GM12878 (cell line): ENCODE measurements at regions not wholly inside any gene's neighbourhood (a gene's known extent, or its start where the extent isn't known, plus 50 kb on each side); places are given as distances from the start of the nearest gene placed in this dataset.
A peak's percentile ranks its signal among the peaks of the same experiment; 100 is the strongest.

Experiments
- ATAC-seq: fragments of 200-7000 bp; cut with Tn5 transposase; 3 replicates; pipeline ENCODE4 v1.9.1; 2020; ENCODE audit warnings: mild to moderate bottlenecking, moderate library complexity
- BruUV-seq: library from RNA; stranded (reverse); fragments of 400-500 nt; replicated peaks from 2 replicates; lab custom pipeline; 2021; lab: Mats Ljungman, UMichigan
- CTCF ChIA-PET: fragments of 300-600 bp; sonication (Branson Sonifier 250); formaldehyde crosslinking; extraction: SDS; loops from one replicate; lab custom pipeline; 2021; ENCODE audit warnings: inconsistent platforms; lab: Yijun Ruan, JAX
- POLR2A ChIA-PET: fragments of 350-600 bp; formaldehyde crosslinking; extraction: SDS; loops from one replicate; lab custom pipeline; 2021; ENCODE audit warnings: inconsistent platforms; lab: Charles Lee
- RAD21 ChIA-PET: fragments of 300-600 bp; sonication (Branson Sonifier 250); formaldehyde crosslinking; loops from one replicate; lab custom pipeline; 2023; ENCODE audit warnings: antibody characterized with exemption; ENCODE audit not compliant: unreplicated experiment; lab: Charles Lee
- SMC1A ChIA-PET: fragments of 300-600 bp; sonication (Branson Sonifier 250); formaldehyde crosslinking; loops from one replicate; lab custom pipeline; 2023; ENCODE audit not compliant: unreplicated experiment, uncharacterized antibody; lab: Charles Lee
- DNase-seq: peaks from one replicate; pipeline ENCODE4 v3.0.0-alpha.2; 2011; ENCODE audit warnings: low read depth, low spot score
- FAIRE-seq: peaks from 3 replicates; lab custom pipeline; 2011; peaks lifted over from hg19 to GRCh38; lab: Jason Lieb, UNC
- H2AFZ ChIP-seq: 2 replicates; pipeline ENCODE4 v1.6.0; 2011; ENCODE audit warnings: low read depth, low read length, control low read depth; ENCODE audit not compliant: control insufficient read depth
- H3K27ac ChIP-seq: 2 replicates; pipeline ENCODE4 v1.5.1; 2011; ENCODE audit warnings: control low read depth; ENCODE audit not compliant: control insufficient read depth, insufficient read depth
- H3K27me3 ChIP-seq, 2 experiments: replicated peaks in 1 of 2; 2 replicates each; pipeline versions ENCODE4 v1.6.0 to v1.6.1; 2011; ENCODE audit warnings: low read length in 1 of 2; ENCODE audit not compliant: control insufficient read depth in 2 of 2, insufficient read depth in 2 of 2
- H3K36me3 ChIP-seq, 2 experiments: 2 replicates each; pipeline ENCODE4 v1.5.1; 2011; ENCODE audit warnings: low read length in 1 of 2; ENCODE audit not compliant: control insufficient read depth in 2 of 2, insufficient read depth in 2 of 2
- H3K4me1 ChIP-seq: 2 replicates; pipeline ENCODE4 v1.6.1; 2011; ENCODE audit warnings: mild to moderate bottlenecking, low read length, moderate library complexity, mixed read lengths; ENCODE audit not compliant: control insufficient read depth, insufficient read depth
- H3K4me2 ChIP-seq: 2 replicates; pipeline ENCODE4 v1.6.0; 2011; ENCODE audit warnings: control low read depth; ENCODE audit not compliant: control insufficient read depth, insufficient read depth
- H3K4me3 ChIP-seq: fragments of 200-600 bp; sonication (generic); 2 replicates; pipeline ENCODE4 v1.5.1; 2016
- H3K79me2 ChIP-seq: 2 replicates; pipeline ENCODE4 v1.6.0; 2011; ENCODE audit warnings: low read length; ENCODE audit not compliant: control insufficient read depth, insufficient read depth
- H3K9ac ChIP-seq: 2 replicates; pipeline ENCODE4 v1.8.0; 2011; ENCODE audit warnings: low read length, control low read depth, mixed read lengths; ENCODE audit not compliant: control insufficient read depth, insufficient read depth
- H3K9me3 ChIP-seq: replicated peaks from 3 replicates; pipeline ENCODE4 v1.5.1; 2011; ENCODE audit warnings: mild to moderate bottlenecking, low read length; ENCODE audit not compliant: control insufficient read depth, insufficient read depth
- H4K20me1 ChIP-seq: 2 replicates; pipeline ENCODE4 v1.6.0; 2011; ENCODE audit not compliant: control insufficient read depth, insufficient read depth
- ETV6 ChIP-seq, 2 experiments: fragments of 450-650 bp in 1 of 2; IDR thresholded peaks in 1 of 2; conservative IDR thresholded peaks in 1 of 2; 2 replicates each; pipeline ENCODE4 v1.6.1; 2014; ENCODE audit warnings: antibody characterized with exemption in 1 of 2, borderline replicate concordance in 1 of 2, low read depth in 1 of 2, mild to moderate bottlenecking in 1 of 2, moderate library complexity in 1 of 2
- RB1 ChIP-seq: fragments of 450-650 bp; formaldehyde crosslinking; IDR thresholded peaks from 2 replicates; pipeline ENCODE4 v1.6.1; 2017; ENCODE audit warnings: mild to moderate bottlenecking, borderline replicate concordance
- in situ Hi-C: fragments of 300-500 bp; cut with MboI; formaldehyde crosslinking; loops from 9 replicates; pipeline ENCODE4 v1.14.3; 2018; ENCODE audit warnings: mixed read lengths
- intact Hi-C: fragments of 100-400 bp; cut with micrococcal nuclease; formaldehyde crosslinking; loops from one replicate; pipeline ENCODE4 v1.14.2; 2022; ENCODE audit not compliant: unreplicated experiment

- H3K36me3 ChIP-seq: no peaks in the 10 kb centered on the region
- no peaks in the 10 kb centered on the region for H3K27me3 ChIP-seq
- H3K27ac ChIP-seq: no peak overlapping the region
- DNase-seq (no peak), ATAC-seq (no peak), FAIRE-seq (no peak)
- H3K4me2 ChIP-seq: no peak overlapping the region
- no TSS peak for BruUV-seq
- ChIA-PET POLR2A (no interaction called here), CTCF (interaction anchor here (0.8 kb wide), 1 partner anchor 86 kb away, joined by 3 read pairs; no protein-coding TSS in a partner anchor), RAD21 (no interaction called here), SMC1A (no interaction called here)
- no peaks in the 10 kb centered on the region for H3K4me1 ChIP-seq
- H2AFZ ChIP-seq: no peak overlapping the region
- H4K20me1 ChIP-seq: no peaks in the 10 kb centered on the region
- in situ Hi-C loops (no loop called here), intact Hi-C loops (no loop called here)
- 0 out of 4 replicates have a peak, but pooled peaks of 1 of the 2 experiments have one; percentile 15 for TF ChIP-seq ETV6 (conservative IDR thresholded peaks at IDR 0.05 in 1 of 2, IDR thresholded peaks at IDR 0.05 in 1 of 2; ENCODE audit: borderline replicate concordance in 1 of 2, low read depth in 1 of 2)
- TF ChIP-seq RB1: no peak
- no peaks in the 10 kb centered on the region for H3K9me3 ChIP-seq
- H3K4me3 ChIP-seq: no peak overlapping the region
- H3K79me2 ChIP-seq: no peaks in the 10 kb centered on the region
- no peak overlapping the region for H3K9ac ChIP-seq
Observed at GRCh38 chr3:180860180-180860858, 52.2 kb upstream of the FXR1 start.
